GM23338 (cell line): ENCODE measurements at regions not wholly inside any gene's neighbourhood (a gene's known extent, or its start where the extent isn't known, plus 50 kb on each side); places are given as distances from the start of the nearest gene placed in this dataset.

Experiments
- ATAC-seq: fragments of 200-7000 bp; cut with Tn5 transposase; 3 replicates; pipeline ENCODE4 v1.9.1; 2020
- DNase-seq: peaks from one replicate; pipeline ENCODE4 v3.0.0-alpha.2; 2015; ENCODE audit warnings: low spot score
- H2AFZ ChIP-seq: fragments of 200-600 bp; sonication (generic); 2 replicates; pipeline ENCODE4 v1.8.0; 2016; ENCODE audit warnings: antibody characterized with exemption, mild to moderate bottlenecking, moderate library complexity
- H3F3A ChIP-seq: fragments of 200-600 bp; sonication (generic); replicated peaks from 2 replicates; pipeline ENCODE4 v1.8.0; 2017; ENCODE audit warnings: antibody characterized with exemption, mixed run types, low read depth
- H3K27ac ChIP-seq: fragments of 200-600 bp; sonication (generic); 2 replicates; pipeline ENCODE4 v1.6.1; 2016; ENCODE audit warnings: low read depth
- H3K27me3 ChIP-seq: fragments of 200-600 bp; sonication (generic); 2 replicates; pipeline ENCODE4 v1.8.0; 2016; ENCODE audit warnings: mild to moderate bottlenecking, mixed run types, moderate library complexity; ENCODE audit not compliant: insufficient read depth
- H3K36me3 ChIP-seq: fragments of 200-600 bp; sonication (generic); 2 replicates; pipeline ENCODE4 v1.8.0; 2016; ENCODE audit warnings: mild to moderate bottlenecking; ENCODE audit not compliant: insufficient read depth
- H3K4me1 ChIP-seq: fragments of 200-600 bp; sonication (generic); 2 replicates; pipeline ENCODE4 v1.8.0; 2016; ENCODE audit warnings: mild to moderate bottlenecking, moderate library complexity; ENCODE audit not compliant: insufficient read depth
- H3K4me2 ChIP-seq: fragments of 200-600 bp; sonication (generic); 2 replicates; pipeline ENCODE4 v1.7.1; 2017; ENCODE audit warnings: mixed run types
- H3K4me3 ChIP-seq: fragments of 200-600 bp; sonication (generic); 2 replicates; pipeline ENCODE4 v1.6.1; 2016; ENCODE audit warnings: mixed run types
- H3K79me2 ChIP-seq: fragments of 200-600 bp; sonication (generic); replicated peaks from 2 replicates; pipeline ENCODE4 v1.8.0; 2017; ENCODE audit warnings: mild to moderate bottlenecking; ENCODE audit not compliant: insufficient read depth
- H3K9me2 ChIP-seq: fragments of 200-600 bp; sonication (generic); 2 replicates; pipeline ENCODE4 v1.8.0; 2017; ENCODE audit not compliant: insufficient read depth
- H4K20me1 ChIP-seq: fragments of 200-600 bp; sonication (generic); replicated peaks from 2 replicates; pipeline ENCODE4 v1.8.0; 2017; ENCODE audit warnings: mild to moderate bottlenecking; ENCODE audit not compliant: insufficient read depth
- H3K27ac Mint-ChIP-seq: 2 replicates; pipeline ENCODE4 v1.8.0; 2020; ENCODE audit warnings: inconsistent platforms, mild to moderate bottlenecking, moderate library complexity, mixed read lengths
- H3K27me3 Mint-ChIP-seq: 3 replicates; pipeline ENCODE4 v1.8.0; 2022; ENCODE audit warnings: low read depth, mild to moderate bottlenecking, moderate library complexity, mixed read lengths, inconsistent platforms; ENCODE audit not compliant: insufficient read depth, poor library complexity
- H3K36me3 Mint-ChIP-seq: 3 replicates; pipeline ENCODE4 v1.8.0; 2021; ENCODE audit warnings: low read depth, mild to moderate bottlenecking, inconsistent platforms, moderate library complexity, mixed read lengths
- H3K4me1 Mint-ChIP-seq: 3 replicates; pipeline ENCODE4 v1.8.0; 2020; ENCODE audit warnings: mild to moderate bottlenecking, inconsistent platforms, mixed read lengths
- H3K4me3 Mint-ChIP-seq: 3 replicates; pipeline ENCODE4 v1.8.0; 2021; ENCODE audit warnings: moderate library complexity, mild to moderate bottlenecking, inconsistent platforms, mixed read lengths
- H3K9me3 Mint-ChIP-seq: 3 replicates; pipeline ENCODE4 v1.8.0; 2020; ENCODE audit warnings: moderate library complexity, mild to moderate bottlenecking, inconsistent platforms, mixed read lengths
- CREB1 ChIP-seq: fragments of 250-450 bp; sonication (Bioruptor Pico); IDR thresholded peaks from 2 replicates; pipeline ENCODE4 v1.5.0; 2020; ENCODE audit warnings: low read depth, mild to moderate bottlenecking, moderate library complexity
- EZH2 ChIP-seq: fragments of 200-600 bp; sonication (generic); IDR thresholded peaks from one replicate; pipeline ENCODE4 v1.8.0; 2017; ENCODE audit warnings: antibody characterized with exemption, mild to moderate bottlenecking, low read depth; ENCODE audit not compliant: unreplicated experiment
- EZH2phosphoT487 ChIP-seq: fragments of 200-600 bp; sonication (generic); IDR thresholded peaks from one replicate; pipeline ENCODE4 v1.8.1; 2018; ENCODE audit warnings: antibody characterized with exemption; ENCODE audit not compliant: unreplicated experiment
- JUNB ChIP-seq: IDR thresholded peaks from one replicate; pipeline ENCODE4 v1.6.1; 2016; ENCODE audit warnings: antibody characterized with exemption; ENCODE audit not compliant: unreplicated experiment
- NANOG ChIP-seq: IDR thresholded peaks from 2 replicates; pipeline ENCODE4 v1.6.1; 2016; ENCODE audit warnings: antibody characterized with exemption, borderline replicate concordance
- POLR2AphosphoS5 ChIP-seq: IDR thresholded peaks from 2 replicates; pipeline ENCODE4 v1.6.1; 2016; ENCODE audit warnings: antibody characterized with exemption, low read depth
- STAT1 ChIP-seq: IDR thresholded peaks from one replicate; pipeline ENCODE4 v1.6.1; 2016; ENCODE audit warnings: antibody characterized with exemption; ENCODE audit not compliant: unreplicated experiment
- ZNF114 ChIP-seq: fragments of 250-450 bp; sonication (Bioruptor Pico); IDR thresholded peaks from 2 replicates; pipeline ENCODE4 v1.5.0; 2020; ENCODE audit warnings: mild to moderate bottlenecking, moderate library complexity
- ZNF331 ChIP-seq: fragments of 250-450 bp; sonication (Bioruptor Pico); IDR thresholded peaks from 2 replicates; pipeline ENCODE4 v1.5.0; 2020; ENCODE audit warnings: low read depth, mild to moderate bottlenecking, moderate library complexity
- TF ChIP-seq, protein P1 (sequence below): IDR thresholded peaks from one replicate; pipeline ENCODE4 v1.6.1; 2018; ENCODE audit warnings: antibody characterized with exemption; ENCODE audit not compliant: unreplicated experiment
- TF ChIP-seq, protein P2 (sequence below), 2 experiments: fragments of 200-600 bp in 1 of 2; sonication (generic) in 1 of 2; conservative IDR thresholded peaks; 2 replicates each; pipeline versions ENCODE4 v1.5.1 to v1.6.1; 2016 to 2017; ENCODE audit warnings: antibody characterized with exemption in 2 of 2, low read depth in 2 of 2, mild to moderate bottlenecking in 2 of 2, moderate library complexity in 1 of 2
- TF ChIP-seq, protein P3 (sequence below): fragments of 250-450 bp; sonication (Bioruptor Pico); IDR thresholded peaks from 2 replicates; pipeline ENCODE4 v1.5.0; 2020; ENCODE audit warnings: mild to moderate bottlenecking, moderate library complexity
- TF ChIP-seq, protein P4 (sequence below): IDR thresholded peaks from 2 replicates; pipeline ENCODE4 v1.6.1; 2016; ENCODE audit warnings: antibody characterized with exemption

DNA sequence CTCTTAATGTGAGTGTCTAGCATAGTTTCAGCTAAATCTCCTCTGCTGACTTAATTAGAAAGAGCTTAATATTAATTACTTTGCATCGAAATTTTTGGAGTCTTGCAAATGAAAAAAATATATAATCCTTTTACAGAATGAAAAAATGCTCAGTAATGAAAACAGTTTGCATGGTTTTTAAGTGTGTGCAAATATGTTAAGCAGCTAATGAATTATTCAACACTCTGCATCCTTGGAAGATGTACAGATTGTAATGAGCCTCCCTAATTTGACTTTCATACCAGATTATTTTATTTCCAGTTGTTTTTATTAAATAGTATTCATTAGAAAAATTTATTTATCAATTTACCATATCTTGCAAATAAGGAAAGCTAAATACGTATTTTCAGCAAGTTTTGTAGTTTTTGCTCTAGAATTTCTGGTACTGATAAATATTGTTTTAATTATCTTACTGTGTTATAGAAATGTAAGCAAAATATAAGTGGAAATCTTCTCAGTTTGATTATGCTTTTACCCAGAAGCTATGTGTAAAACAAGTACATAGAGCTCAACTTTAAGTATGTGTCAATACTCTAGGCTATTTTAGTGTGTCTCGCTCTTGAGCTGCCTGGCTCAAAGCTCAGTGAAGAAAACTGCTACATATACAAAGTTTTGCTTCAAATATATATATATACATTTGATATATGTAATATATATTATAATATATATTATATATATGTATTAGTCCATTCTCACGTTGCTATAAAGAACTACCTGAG, 714.9 kb upstream of the LUZP2 start:
- Histone ChIP-seq H2AFZ (no peak overlapping the region), H3F3A (no peaks in the 10 kb centered on the region), H4K20me1 (no peaks in the 10 kb centered on the region), H3K4me1 (peaks cover 3% of the 10 kb centered on the region; the same call in 1 of the 2 replicates), H3K9me2 (no peaks in the 10 kb centered on the region), H3K36me3 (no peaks in the 10 kb centered on the region), H3K4me2 (no peak overlapping the region), H3K79me2 (no peaks in the 10 kb centered on the region), H3K4me3 (no peak overlapping the region), H3K27me3 (no peaks in the 10 kb centered on the region), H3K27ac (no peak overlapping the region)
- Mint-ChIP-seq H3K36me3 (peaks cover 6% of the 10 kb centered on the region; the same call in 1 of the 3 replicates), H3K4me1 (no peaks in the 10 kb centered on the region), H3K27me3 (no peaks in the 10 kb centered on the region), H3K27ac (no peak overlapping the region), H3K4me3 (no peak overlapping the region), H3K9me3 (peaks cover 6% of the 10 kb centered on the region)
- no peak for DNase-seq
- TF ChIP-seq, protein P1, sequence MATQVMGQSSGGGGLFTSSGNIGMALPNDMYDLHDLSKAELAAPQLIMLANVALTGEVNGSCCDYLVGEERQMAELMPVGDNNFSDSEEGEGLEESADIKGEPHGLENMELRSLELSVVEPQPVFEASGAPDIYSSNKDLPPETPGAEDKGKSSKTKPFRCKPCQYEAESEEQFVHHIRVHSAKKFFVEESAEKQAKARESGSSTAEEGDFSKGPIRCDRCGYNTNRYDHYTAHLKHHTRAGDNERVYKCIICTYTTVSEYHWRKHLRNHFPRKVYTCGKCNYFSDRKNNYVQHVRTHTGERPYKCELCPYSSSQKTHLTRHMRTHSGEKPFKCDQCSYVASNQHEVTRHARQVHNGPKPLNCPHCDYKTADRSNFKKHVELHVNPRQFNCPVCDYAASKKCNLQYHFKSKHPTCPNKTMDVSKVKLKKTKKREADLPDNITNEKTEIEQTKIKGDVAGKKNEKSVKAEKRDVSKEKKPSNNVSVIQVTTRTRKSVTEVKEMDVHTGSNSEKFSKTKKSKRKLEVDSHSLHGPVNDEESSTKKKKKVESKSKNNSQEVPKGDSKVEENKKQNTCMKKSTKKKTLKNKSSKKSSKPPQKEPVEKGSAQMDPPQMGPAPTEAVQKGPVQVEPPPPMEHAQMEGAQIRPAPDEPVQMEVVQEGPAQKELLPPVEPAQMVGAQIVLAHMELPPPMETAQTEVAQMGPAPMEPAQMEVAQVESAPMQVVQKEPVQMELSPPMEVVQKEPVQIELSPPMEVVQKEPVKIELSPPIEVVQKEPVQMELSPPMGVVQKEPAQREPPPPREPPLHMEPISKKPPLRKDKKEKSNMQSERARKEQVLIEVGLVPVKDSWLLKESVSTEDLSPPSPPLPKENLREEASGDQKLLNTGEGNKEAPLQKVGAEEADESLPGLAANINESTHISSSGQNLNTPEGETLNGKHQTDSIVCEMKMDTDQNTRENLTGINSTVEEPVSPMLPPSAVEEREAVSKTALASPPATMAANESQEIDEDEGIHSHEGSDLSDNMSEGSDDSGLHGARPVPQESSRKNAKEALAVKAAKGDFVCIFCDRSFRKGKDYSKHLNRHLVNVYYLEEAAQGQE = no peak
- TF ChIP-seq, protein P2, sequence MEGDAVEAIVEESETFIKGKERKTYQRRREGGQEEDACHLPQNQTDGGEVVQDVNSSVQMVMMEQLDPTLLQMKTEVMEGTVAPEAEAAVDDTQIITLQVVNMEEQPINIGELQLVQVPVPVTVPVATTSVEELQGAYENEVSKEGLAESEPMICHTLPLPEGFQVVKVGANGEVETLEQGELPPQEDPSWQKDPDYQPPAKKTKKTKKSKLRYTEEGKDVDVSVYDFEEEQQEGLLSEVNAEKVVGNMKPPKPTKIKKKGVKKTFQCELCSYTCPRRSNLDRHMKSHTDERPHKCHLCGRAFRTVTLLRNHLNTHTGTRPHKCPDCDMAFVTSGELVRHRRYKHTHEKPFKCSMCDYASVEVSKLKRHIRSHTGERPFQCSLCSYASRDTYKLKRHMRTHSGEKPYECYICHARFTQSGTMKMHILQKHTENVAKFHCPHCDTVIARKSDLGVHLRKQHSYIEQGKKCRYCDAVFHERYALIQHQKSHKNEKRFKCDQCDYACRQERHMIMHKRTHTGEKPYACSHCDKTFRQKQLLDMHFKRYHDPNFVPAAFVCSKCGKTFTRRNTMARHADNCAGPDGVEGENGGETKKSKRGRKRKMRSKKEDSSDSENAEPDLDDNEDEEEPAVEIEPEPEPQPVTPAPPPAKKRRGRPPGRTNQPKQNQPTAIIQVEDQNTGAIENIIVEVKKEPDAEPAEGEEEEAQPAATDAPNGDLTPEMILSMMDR (conservative IDR thresholded peaks at IDR 0.05; ENCODE audit: low read depth in 2 of 2) = no peak
- TF ChIP-seq, protein P3, sequence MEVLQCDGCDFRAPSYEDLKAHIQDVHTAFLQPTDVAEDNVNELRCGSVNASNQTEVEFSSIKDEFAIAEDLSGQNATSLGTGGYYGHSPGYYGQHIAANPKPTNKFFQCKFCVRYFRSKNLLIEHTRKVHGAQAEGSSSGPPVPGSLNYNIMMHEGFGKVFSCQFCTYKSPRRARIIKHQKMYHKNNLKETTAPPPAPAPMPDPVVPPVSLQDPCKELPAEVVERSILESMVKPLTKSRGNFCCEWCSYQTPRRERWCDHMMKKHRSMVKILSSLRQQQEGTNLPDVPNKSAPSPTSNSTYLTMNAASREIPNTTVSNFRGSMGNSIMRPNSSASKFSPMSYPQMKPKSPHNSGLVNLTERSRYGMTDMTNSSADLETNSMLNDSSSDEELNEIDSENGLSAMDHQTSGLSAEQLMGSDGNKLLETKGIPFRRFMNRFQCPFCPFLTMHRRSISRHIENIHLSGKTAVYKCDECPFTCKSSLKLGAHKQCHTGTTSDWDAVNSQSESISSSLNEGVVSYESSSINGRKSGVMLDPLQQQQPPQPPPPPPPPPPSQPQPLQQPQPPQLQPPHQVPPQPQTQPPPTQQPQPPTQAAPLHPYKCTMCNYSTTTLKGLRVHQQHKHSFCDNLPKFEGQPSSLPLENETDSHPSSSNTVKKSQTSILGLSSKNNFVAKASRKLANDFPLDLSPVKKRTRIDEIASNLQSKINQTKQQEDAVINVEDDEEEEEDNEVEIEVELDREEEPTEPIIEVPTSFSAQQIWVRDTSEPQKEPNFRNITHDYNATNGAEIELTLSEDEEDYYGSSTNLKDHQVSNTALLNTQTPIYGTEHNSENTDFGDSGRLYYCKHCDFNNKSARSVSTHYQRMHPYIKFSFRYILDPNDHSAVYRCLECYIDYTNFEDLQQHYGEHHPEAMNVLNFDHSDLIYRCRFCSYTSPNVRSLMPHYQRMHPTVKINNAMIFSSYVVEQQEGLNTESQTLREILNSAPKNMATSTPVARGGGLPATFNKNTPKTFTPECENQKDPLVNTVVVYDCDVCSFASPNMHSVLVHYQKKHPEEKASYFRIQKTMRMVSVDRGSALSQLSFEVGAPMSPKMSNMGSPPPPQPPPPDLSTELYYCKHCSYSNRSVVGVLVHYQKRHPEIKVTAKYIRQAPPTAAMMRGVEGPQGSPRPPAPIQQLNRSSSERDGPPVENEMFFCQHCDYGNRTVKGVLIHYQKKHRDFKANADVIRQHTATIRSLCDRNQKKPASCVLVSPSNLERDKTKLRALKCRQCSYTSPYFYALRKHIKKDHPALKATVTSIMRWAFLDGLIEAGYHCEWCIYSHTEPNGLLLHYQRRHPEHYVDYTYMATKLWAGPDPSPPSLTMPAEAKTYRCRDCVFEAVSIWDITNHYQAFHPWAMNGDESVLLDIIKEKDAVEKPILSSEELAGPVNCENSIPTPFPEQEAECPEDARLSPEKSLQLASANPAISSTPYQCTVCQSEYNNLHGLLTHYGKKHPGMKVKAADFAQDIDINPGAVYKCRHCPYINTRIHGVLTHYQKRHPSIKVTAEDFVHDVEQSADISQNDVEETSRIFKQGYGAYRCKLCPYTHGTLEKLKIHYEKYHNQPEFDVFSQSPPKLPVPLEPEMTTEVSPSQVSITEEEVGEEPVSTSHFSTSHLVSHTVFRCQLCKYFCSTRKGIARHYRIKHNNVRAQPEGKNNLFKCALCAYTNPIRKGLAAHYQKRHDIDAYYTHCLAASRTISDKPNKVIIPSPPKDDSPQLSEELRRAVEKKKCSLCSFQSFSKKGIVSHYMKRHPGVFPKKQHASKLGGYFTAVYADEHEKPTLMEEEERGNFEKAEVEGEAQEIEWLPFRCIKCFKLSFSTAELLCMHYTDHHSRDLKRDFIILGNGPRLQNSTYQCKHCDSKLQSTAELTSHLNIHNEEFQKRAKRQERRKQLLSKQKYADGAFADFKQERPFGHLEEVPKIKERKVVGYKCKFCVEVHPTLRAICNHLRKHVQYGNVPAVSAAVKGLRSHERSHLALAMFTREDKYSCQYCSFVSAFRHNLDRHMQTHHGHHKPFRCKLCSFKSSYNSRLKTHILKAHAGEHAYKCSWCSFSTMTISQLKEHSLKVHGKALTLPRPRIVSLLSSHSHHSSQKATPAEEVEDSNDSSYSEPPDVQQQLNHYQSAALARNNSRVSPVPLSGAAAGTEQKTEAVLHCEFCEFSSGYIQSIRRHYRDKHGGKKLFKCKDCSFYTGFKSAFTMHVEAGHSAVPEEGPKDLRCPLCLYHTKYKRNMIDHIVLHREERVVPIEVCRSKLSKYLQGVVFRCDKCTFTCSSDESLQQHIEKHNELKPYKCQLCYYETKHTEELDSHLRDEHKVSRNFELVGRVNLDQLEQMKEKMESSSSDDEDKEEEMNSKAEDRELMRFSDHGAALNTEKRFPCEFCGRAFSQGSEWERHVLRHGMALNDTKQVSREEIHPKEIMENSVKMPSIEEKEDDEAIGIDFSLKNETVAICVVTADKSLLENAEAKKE (CRISPR knock-in tag) = no peak
- no peak for TF ChIP-seq JUNB
- TF ChIP-seq EZH2phosphoT487 = no peak
- no peak for TF ChIP-seq CREB1 (CRISPR knock-in tag)
- TF ChIP-seq STAT1 = no peak
- TF ChIP-seq ZNF331 = no peak
- no peak for TF ChIP-seq NANOG
- TF ChIP-seq EZH2 = no peak
- TF ChIP-seq, protein P4, sequence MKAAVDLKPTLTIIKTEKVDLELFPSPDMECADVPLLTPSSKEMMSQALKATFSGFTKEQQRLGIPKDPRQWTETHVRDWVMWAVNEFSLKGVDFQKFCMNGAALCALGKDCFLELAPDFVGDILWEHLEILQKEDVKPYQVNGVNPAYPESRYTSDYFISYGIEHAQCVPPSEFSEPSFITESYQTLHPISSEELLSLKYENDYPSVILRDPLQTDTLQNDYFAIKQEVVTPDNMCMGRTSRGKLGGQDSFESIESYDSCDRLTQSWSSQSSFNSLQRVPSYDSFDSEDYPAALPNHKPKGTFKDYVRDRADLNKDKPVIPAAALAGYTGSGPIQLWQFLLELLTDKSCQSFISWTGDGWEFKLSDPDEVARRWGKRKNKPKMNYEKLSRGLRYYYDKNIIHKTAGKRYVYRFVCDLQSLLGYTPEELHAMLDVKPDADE = no peak
- no peak for TF ChIP-seq POLR2AphosphoS5
- no peak for TF ChIP-seq ZNF114
- no peak for ATAC-seq
